ENCODE measurements at regions not wholly inside any gene's neighbourhood (a gene's known extent, or its start where the extent isn't known, plus 50 kb on each side); places are given as distances from the start of the nearest gene placed in this dataset.
"Not testable (repeated sequence)": the region's sequence is repeated elsewhere in the genome, so short reads cannot be mapped to it uniquely, and the experiment has no call there.

GRCh38 chr17:12195418-12195817 is 174.7 kb downstream of the MAP2K4 start:
- H3K4me1 ChIP-seq (ENCODE audit: insufficient read depth, insufficient read length): no peaks in the 10 kb centered on the region
- DNase-seq (ENCODE audit: low read depth, low spot score): no peak
- H3K27me3 ChIP-seq (ENCODE audit: insufficient read depth, insufficient read length): no peaks in the 10 kb centered on the region

GRCh38 chr17:12201294-12201880 is 180.7 kb downstream of the MAP2K4 start:
- Histone ChIP-seq H3K9me3 (ENCODE audit: insufficient read depth, low read length) (no peaks in the 10 kb centered on the region), H3K36me3 (ENCODE audit: insufficient read depth, insufficient read length, low read length) (no peaks in the 10 kb centered on the region), H3K27me3 (ENCODE audit: insufficient read depth, insufficient read length) (no peaks in the 10 kb centered on the region), H3K4me3 (ENCODE audit: insufficient read length, low read depth) (no peak overlapping the region), H3K9ac (ENCODE audit: insufficient read length, low read depth) (no peak overlapping the region), H3K4me1 (ENCODE audit: insufficient read depth, insufficient read length) (no peaks in the 10 kb centered on the region)
- TF ChIP-seq SUZ12 (IDR thresholded peaks at IDR 0.05; ENCODE audit: extremely low read depth, insufficient read depth, insufficient read length): no peak
- no peak for TF ChIP-seq YY1 (IDR thresholded peaks at IDR 0.05; ENCODE audit: insufficient read depth, insufficient read length)
- TF ChIP-seq ZNF274 (IDR thresholded peaks at IDR 0.05; ENCODE audit: low read depth, low read length): no peak
- DNase-seq (ENCODE audit: low read depth, low spot score): no peak

More at GRCh38 chr17:12195418-12195817, 174.7 kb downstream of the MAP2K4 start:
- Histone ChIP-seq H3K4me3 (ENCODE audit: insufficient read length, low read depth) (no peak overlapping the region), H3K9ac (ENCODE audit: insufficient read length, low read depth) (no peak overlapping the region), H3K36me3 (ENCODE audit: insufficient read depth, insufficient read length, low read length) (no peaks in the 10 kb centered on the region), H3K9me3 (ENCODE audit: insufficient read depth, low read length) (no peaks in the 10 kb centered on the region)
- TF ChIP-seq ZNF274 (IDR thresholded peaks at IDR 0.05; ENCODE audit: low read depth, low read length): no peak

GRCh38 chr17:12209632-12210191 is 189.0 kb downstream of the MAP2K4 start:
- H3K36me3 ChIP-seq (ENCODE audit: insufficient read depth, insufficient read length, low read length): no peaks in the 10 kb centered on the region

GRCh38 chr17:12220714-12221439 is 200.2 kb downstream of the MAP2K4 start:
- H3K27me3 ChIP-seq (ENCODE audit: insufficient read depth, insufficient read length): peaks cover 13% of the 10 kb centered on the region
- peaks cover 13% of the 10 kb centered on the region; the same call in 1 of the 2 replicates for H3K9me3 ChIP-seq (ENCODE audit: insufficient read depth, low read length)
- H3K4me1 ChIP-seq (ENCODE audit: insufficient read depth, insufficient read length); H3K9ac ChIP-seq (ENCODE audit: insufficient read length, low read depth); H3K36me3 ChIP-seq (ENCODE audit: insufficient read depth, insufficient read length, low read length); DNase-seq (ENCODE audit: low read depth, low spot score); H3K4me3 ChIP-seq (ENCODE audit: insufficient read length, low read depth): not testable (repeated sequence)

More at GRCh38 chr17:12209632-12210191, 189.0 kb downstream of the MAP2K4 start:
- Histone ChIP-seq H3K4me3 (ENCODE audit: insufficient read length, low read depth) (no peak overlapping the region), H3K9me3 (ENCODE audit: insufficient read depth, low read length) (no peaks in the 10 kb centered on the region), H3K27me3 (ENCODE audit: insufficient read depth, insufficient read length) (no peaks in the 10 kb centered on the region), H3K4me1 (ENCODE audit: insufficient read depth, insufficient read length) (no peaks in the 10 kb centered on the region), H3K9ac (ENCODE audit: insufficient read length, low read depth) (no peak overlapping the region)
- TF ChIP-seq YY1 (IDR thresholded peaks at IDR 0.05; ENCODE audit: insufficient read depth, insufficient read length): no peak
- no peak for TF ChIP-seq ZNF274 (IDR thresholded peaks at IDR 0.05; ENCODE audit: low read depth, low read length)
- TF ChIP-seq SUZ12 (IDR thresholded peaks at IDR 0.05; ENCODE audit: extremely low read depth, insufficient read depth, insufficient read length): no peak
- no peak for DNase-seq (ENCODE audit: low read depth, low spot score)

- Histone ChIP-seq H3K9me3 (ENCODE audit: insufficient read depth, low read length) (peaks cover 13% of the 10 kb centered on the region; the same call in 1 of the 2 replicates), H3K9ac (ENCODE audit: insufficient read length, low read depth) (no peak overlapping the region), H3K27me3 (ENCODE audit: insufficient read depth, insufficient read length) (peaks cover 13% of the 10 kb centered on the region), H3K4me3 (ENCODE audit: insufficient read length, low read depth) (no peak overlapping the region), H3K4me1 (ENCODE audit: insufficient read depth, insufficient read length) (no peaks in the 10 kb centered on the region), H3K36me3 (ENCODE audit: insufficient read depth, insufficient read length, low read length) (no peaks in the 10 kb centered on the region)
- no peak for TF ChIP-seq ZNF274 (IDR thresholded peaks at IDR 0.05; ENCODE audit: low read depth, low read length)
- no peak for TF ChIP-seq YY1 (IDR thresholded peaks at IDR 0.05; ENCODE audit: insufficient read depth, insufficient read length)
- no peak for TF ChIP-seq SUZ12 (IDR thresholded peaks at IDR 0.05; ENCODE audit: extremely low read depth, insufficient read depth, insufficient read length)
- no peak for DNase-seq (ENCODE audit: low read depth, low spot score)
Measured at GRCh38 chr17:12222392-12222791, 201.7 kb downstream of the MAP2K4 start.

GRCh38 chr17:12227547-12227946 is 206.9 kb downstream of the MAP2K4 start:
- no peak for TF ChIP-seq SUZ12 (IDR thresholded peaks at IDR 0.05; ENCODE audit: extremely low read depth, insufficient read depth, insufficient read length)
- TF ChIP-seq YY1 (IDR thresholded peaks at IDR 0.05; ENCODE audit: insufficient read depth, insufficient read length): no peak
- TF ChIP-seq ZNF274 (IDR thresholded peaks at IDR 0.05; ENCODE audit: low read depth, low read length): no peak
- no peak overlapping the region for H3K9ac ChIP-seq (ENCODE audit: insufficient read length, low read depth)
- no peaks in the 10 kb centered on the region for H3K9me3 ChIP-seq (ENCODE audit: insufficient read depth, low read length)
- H3K27me3 ChIP-seq (ENCODE audit: insufficient read depth, insufficient read length): peaks cover 13% of the 10 kb centered on the region
- no peak overlapping the region for H3K4me3 ChIP-seq (ENCODE audit: insufficient read length, low read depth)
- H3K36me3 ChIP-seq (ENCODE audit: insufficient read depth, insufficient read length, low read length): no peaks in the 10 kb centered on the region
- no peaks in the 10 kb centered on the region for H3K4me1 ChIP-seq (ENCODE audit: insufficient read depth, insufficient read length)
- no peak for DNase-seq (ENCODE audit: low read depth, low spot score)

GRCh38 chr17:12229335-12229734 is 208.7 kb downstream of the MAP2K4 start:
- no peak overlapping the region for H3K4me3 ChIP-seq (ENCODE audit: insufficient read length, low read depth)
- no peaks in the 10 kb centered on the region for H3K4me1 ChIP-seq (ENCODE audit: insufficient read depth, insufficient read length)
- H3K36me3 ChIP-seq (ENCODE audit: insufficient read depth, insufficient read length, low read length): no peaks in the 10 kb centered on the region
- DNase-seq (ENCODE audit: low read depth, low spot score): no peak
- TF ChIP-seq SUZ12 (IDR thresholded peaks at IDR 0.05; ENCODE audit: extremely low read depth, insufficient read depth, insufficient read length): no peak
- no peak for TF ChIP-seq ZNF274 (IDR thresholded peaks at IDR 0.05; ENCODE audit: low read depth, low read length)
- no peak for TF ChIP-seq YY1 (IDR thresholded peaks at IDR 0.05; ENCODE audit: insufficient read depth, insufficient read length)
- no peak overlapping the region for H3K9ac ChIP-seq (ENCODE audit: insufficient read length, low read depth)
- H3K9me3 ChIP-seq (ENCODE audit: insufficient read depth, low read length): no peaks in the 10 kb centered on the region
- no peaks in the 10 kb centered on the region for H3K27me3 ChIP-seq (ENCODE audit: insufficient read depth, insufficient read length)
